Ishikawa (cell line): ENCODE measurements at regions not wholly inside any gene's neighbourhood (a gene's known extent, or its start where the extent isn't known, plus 50 kb on each side); places are given as distances from the start of the nearest gene placed in this dataset.

Experiments used
- CEBPB ChIP-seq: IDR thresholded peaks from 2 replicates; pipeline ENCODE4 v1.6.1; 2012
- CREB1 ChIP-seq: IDR thresholded peaks from 2 replicates; pipeline ENCODE4 v1.6.1; 2012; ENCODE audit warnings: low read depth
- EGR1 ChIP-seq: IDR thresholded peaks from 2 replicates; pipeline ENCODE4 v1.6.1; 2012
- EP300 ChIP-seq: IDR thresholded peaks from 2 replicates; pipeline ENCODE4 v1.6.1; 2012; ENCODE audit warnings: borderline replicate concordance
- FOXM1 ChIP-seq: IDR thresholded peaks from 2 replicates; pipeline ENCODE4 v1.6.1; 2012; ENCODE audit warnings: low read depth, borderline replicate concordance
- MAX ChIP-seq: IDR thresholded peaks from 2 replicates; pipeline ENCODE4 v1.6.1; 2012
- NFIC ChIP-seq: IDR thresholded peaks from 2 replicates; pipeline ENCODE4 v1.6.1; 2012
- RAD21 ChIP-seq: IDR thresholded peaks from 2 replicates; pipeline ENCODE4 v1.6.1; 2012; ENCODE audit warnings: low read depth
- REST ChIP-seq: IDR thresholded peaks from 2 replicates; pipeline ENCODE4 v1.6.1; 2012; ENCODE audit warnings: low read depth, mild to moderate bottlenecking
- TAF1 ChIP-seq: IDR thresholded peaks from 2 replicates; pipeline ENCODE4 v1.6.1; 2012; ENCODE audit warnings: low read depth, mild to moderate bottlenecking
- TCF12 ChIP-seq: IDR thresholded peaks from 2 replicates; pipeline ENCODE4 v1.6.1; 2012; ENCODE audit warnings: low read depth
- TEAD4 ChIP-seq: IDR thresholded peaks from 2 replicates; pipeline ENCODE4 v1.6.1; 2012
- USF1 ChIP-seq: IDR thresholded peaks from 2 replicates; pipeline ENCODE4 v1.6.1; 2012
- YY1 ChIP-seq: IDR thresholded peaks from 2 replicates; pipeline ENCODE4 v1.6.1; 2012; ENCODE audit warnings: low read depth
- ZBTB7A ChIP-seq: IDR thresholded peaks from 2 replicates; pipeline ENCODE4 v1.6.1; 2012; ENCODE audit warnings: low read depth

- peak; percentile 22; the same call in 1 of the 2 replicates for TF ChIP-seq RAD21
- no peak for TF ChIP-seq ZBTB7A
- TF ChIP-seq MAX: no peak
- TF ChIP-seq TAF1: no peak
- TF ChIP-seq REST: no peak
Observed at GRCh38 chr4:189117426-189117825, 823.2 kb upstream of the FRG1 start.

- TF ChIP-seq TCF12: no peak
- TF ChIP-seq EP300: no peak
- no peak for TF ChIP-seq TEAD4
- TF ChIP-seq ZBTB7A: no peak
- TF ChIP-seq NFIC: no peak
- no peak for TF ChIP-seq RAD21
- TF ChIP-seq YY1: no peak
- TF ChIP-seq MAX: no peak
- no peak for TF ChIP-seq FOXM1
- TF ChIP-seq USF1: no peak
- no peak for TF ChIP-seq CEBPB
- no peak for TF ChIP-seq REST
- no peak for TF ChIP-seq EGR1
- no peak for TF ChIP-seq TAF1
- no peak for TF ChIP-seq CREB1
Observed at GRCh38 chr4:189121336-189121735, 819.3 kb upstream of the FRG1 start.

GRCh38 chr4:189124149-189124758 is 816.4 kb upstream of the FRG1 start:
- TF ChIP-seq CEBPB: no peak
- peak; percentile 87 for TF ChIP-seq RAD21
- no peak for TF ChIP-seq MAX
- no peak for TF ChIP-seq TCF12
- no peak for TF ChIP-seq FOXM1
- no peak for TF ChIP-seq ZBTB7A
- TF ChIP-seq NFIC: no peak
- no peak for TF ChIP-seq EGR1

GRCh38 chr4:189124791-189125190 is 815.9 kb upstream of the FRG1 start:
- no peak for TF ChIP-seq NFIC
- no peak for TF ChIP-seq YY1
- no peak for TF ChIP-seq CEBPB
- no peak for TF ChIP-seq MAX
- no peak for TF ChIP-seq ZBTB7A
- TF ChIP-seq TEAD4: no peak
- no peak for TF ChIP-seq USF1
- no peak for TF ChIP-seq TAF1

- TF ChIP-seq ZBTB7A: no peak
Observed at GRCh38 chr4:189126040-189126439, 814.6 kb upstream of the FRG1 start.

- TF ChIP-seq TEAD4: no peak
- TF ChIP-seq YY1: no peak
- TF ChIP-seq REST: no peak
- TF ChIP-seq CREB1: no peak
- TF ChIP-seq RAD21: no peak
- no peak for TF ChIP-seq FOXM1
- no peak for TF ChIP-seq EGR1
- no peak for TF ChIP-seq USF1
- no peak for TF ChIP-seq TAF1
- no peak for TF ChIP-seq MAX
- TF ChIP-seq NFIC: no peak
- TF ChIP-seq CEBPB: no peak
- no peak for TF ChIP-seq ZBTB7A
Observed at GRCh38 chr4:189128341-189128740, 812.3 kb upstream of the FRG1 start.
